HG02938 (cell line): ENCODE measurements at regions not wholly inside any gene's neighbourhood (a gene's known extent, or its start where the extent isn't known, plus 50 kb on each side); places are given as distances from the start of the nearest gene placed in this dataset.
A peak's percentile ranks its signal among the peaks of the same experiment; 100 is the strongest.
"Not testable (repeated sequence)": the region's sequence is repeated elsewhere in the genome, so short reads cannot be mapped to it uniquely, and the experiment has no call there.

Source experiments
- ATAC-seq: cut with Tn5 transposase; IDR thresholded peaks from one replicate; pipeline ENCODE4 v1.9.1; 2021; ENCODE audit warnings: mild to moderate bottlenecking, moderate library complexity; ENCODE audit not compliant: unreplicated experiment

- not testable (repeated sequence) for ATAC-seq
Observed at GRCh38 chr1:220475608-220476007, 52.3 kb upstream of the MARK1 start.

- not testable (repeated sequence) for ATAC-seq
Observed at GRCh38 chr1:220475141-220475540, 52.8 kb upstream of the MARK1 start.

GRCh38 chr1:220473440-220473839, 54.5 kb upstream of the MARK1 start:
- no peak for ATAC-seq

GRCh38 chr1:220462752-220463151, 65.2 kb upstream of the MARK1 start:
- no peak for ATAC-seq

GRCh38 chr1:220458936-220459335, 69.0 kb upstream of the MARK1 start:
- no peak for ATAC-seq

- ATAC-seq: no peak
Observed at GRCh38 chr1:220457957-220458609, 69.9 kb upstream of the MARK1 start.

GRCh38 chr1:220455559-220455958, 72.4 kb upstream of the MARK1 start:
- ATAC-seq: no peak

- no peak for ATAC-seq
Observed at GRCh38 chr1:220454155-220454777, 73.7 kb upstream of the MARK1 start.

- ATAC-seq: no peak
Observed at GRCh38 chr1:220453371-220453770, 74.6 kb upstream of the MARK1 start.

- no peak for ATAC-seq
Observed at GRCh38 chr1:220451532-220451931, 76.4 kb upstream of the MARK1 start.

GRCh38 chr1:220450927-220451326, 77.0 kb upstream of the MARK1 start:
- no peak for ATAC-seq

GRCh38 chr1:220448217-220448616, 79.7 kb upstream of the MARK1 start:
- peak; percentile 60 for ATAC-seq

GRCh38 chr1:220444586-220444985, 83.3 kb upstream of the MARK1 start:
- not testable (repeated sequence) for ATAC-seq

- ATAC-seq: no peak
Observed at GRCh38 chr1:220441211-220441610, 86.7 kb upstream of the MARK1 start.

GRCh38 chr1:220438741-220439140, 89.2 kb upstream of the MARK1 start:
- ATAC-seq: no peak

GRCh38 chr1:220432408-220432807, 95.5 kb upstream of the MARK1 start:
- ATAC-seq: no peak

GRCh38 chr1:220431554-220432239, 96.2 kb upstream of the MARK1 start:
- ATAC-seq: no peak

- no peak for ATAC-seq
Observed at GRCh38 chr1:220430586-220430985, 97.3 kb upstream of the MARK1 start.

GRCh38 chr1:220430059-220430458, 97.9 kb upstream of the MARK1 start:
- no peak for ATAC-seq

GRCh38 chr1:220426989-220427388, 100.9 kb upstream of the MARK1 start:
- ATAC-seq: no peak

GRCh38 chr1:220425852-220426251, 102.1 kb upstream of the MARK1 start:
- ATAC-seq: no peak

- no peak for ATAC-seq
Observed at GRCh38 chr1:220421508-220421907, 106.4 kb upstream of the MARK1 start.
